ENCODE measurements at regions not wholly inside any gene's neighbourhood (a gene's known extent, or its start where the extent isn't known, plus 50 kb on each side); places are given as distances from the start of the nearest gene placed in this dataset.
"Not testable (repeated sequence)": the region's sequence is repeated elsewhere in the genome, so short reads cannot be mapped to it uniquely, and the experiment has no call there.

DNA sequence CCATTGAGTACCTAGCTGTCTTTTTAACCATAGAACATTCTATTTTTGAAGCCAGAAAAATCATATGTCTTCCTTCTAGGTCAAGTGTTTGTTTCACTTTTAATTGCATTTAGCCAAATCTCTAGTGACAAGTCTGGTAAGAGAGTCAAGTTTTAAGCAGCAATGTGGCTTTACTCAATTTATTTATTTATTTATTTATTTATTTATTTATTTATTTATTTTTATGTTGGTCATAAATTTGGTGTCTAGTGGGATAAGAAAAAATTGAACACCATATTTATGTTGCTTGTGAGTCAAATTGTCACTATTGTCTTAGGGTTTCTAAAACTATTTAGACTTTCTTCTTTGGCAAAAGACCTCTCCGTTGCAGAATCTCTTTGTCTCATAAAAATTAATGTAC lies 174.5 kb upstream of the BCHE start:
- H3K36me3 ChIP-seq (ENCODE audit: insufficient read depth, low read length) = no peaks in the 10 kb centered on the region

DNA sequence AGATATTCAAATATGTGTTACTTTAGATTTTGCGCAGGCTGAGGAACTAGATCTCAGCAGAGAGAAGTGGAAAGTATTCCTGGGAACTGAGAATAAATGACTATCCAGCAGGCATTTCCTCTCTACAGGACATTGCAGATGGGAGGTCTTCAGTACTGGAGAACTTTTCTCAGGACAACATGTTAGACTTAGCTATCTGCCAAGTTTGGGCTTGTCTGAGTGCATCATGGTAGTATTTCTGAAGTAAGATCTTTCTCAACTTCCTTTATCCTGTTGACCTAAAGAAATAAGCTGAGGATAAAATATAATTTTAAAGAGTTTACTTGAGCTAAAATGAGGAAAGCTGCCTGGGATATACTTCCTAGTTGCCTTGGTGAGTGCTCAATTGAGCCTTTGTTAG lies 167.9 kb upstream of the BCHE start:
- no peak overlapping the region for H3K4me3 ChIP-seq (ENCODE audit: low read length)
- no peaks in the 10 kb centered on the region for H3K9me3 ChIP-seq (ENCODE audit: low read length)
- no peaks in the 10 kb centered on the region for H3K27me3 ChIP-seq (ENCODE audit: insufficient read depth, low read length)
- no peak overlapping the region for H2AFZ ChIP-seq (ENCODE audit: low read depth, low read length)
- no peaks in the 10 kb centered on the region for H3K36me3 ChIP-seq (ENCODE audit: insufficient read depth, low read length)
- H3K4me1 ChIP-seq (ENCODE audit: insufficient read depth, low read length) = no peaks in the 10 kb centered on the region

More for the DNA sequence above, 174.5 kb upstream of the BCHE start:
- no peak overlapping the region for H3K4me3 ChIP-seq (ENCODE audit: low read length)
- no peaks in the 10 kb centered on the region for H3K9me3 ChIP-seq (ENCODE audit: low read length)
- no peak overlapping the region for H2AFZ ChIP-seq (ENCODE audit: low read depth, low read length)
- no peaks in the 10 kb centered on the region for H3K27me3 ChIP-seq (ENCODE audit: insufficient read depth, low read length)
- no peaks in the 10 kb centered on the region for H3K4me1 ChIP-seq (ENCODE audit: insufficient read depth, low read length)

DNA sequence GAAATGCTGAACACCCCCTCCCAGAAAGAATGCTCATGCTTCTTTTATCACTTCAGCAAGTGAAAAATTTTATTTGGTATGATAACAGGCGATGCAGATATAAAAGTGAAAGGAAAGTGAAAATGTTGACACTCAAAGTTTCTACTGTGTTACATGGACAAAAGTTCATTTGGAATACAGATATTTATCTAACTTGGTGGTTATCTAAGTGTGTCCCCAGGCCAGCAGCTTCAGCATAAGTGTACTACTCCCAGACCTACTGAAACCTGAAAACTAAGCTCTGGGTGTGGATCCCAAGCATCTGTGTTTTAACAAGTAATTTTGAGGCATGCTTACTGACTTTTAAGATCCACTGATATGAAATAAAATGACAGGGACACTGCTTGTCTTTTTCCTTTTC lies 157.1 kb upstream of the BCHE start:
- Histone ChIP-seq H3K36me3 (ENCODE audit: insufficient read depth, low read length) (no peaks in the 10 kb centered on the region), H3K4me1 (ENCODE audit: insufficient read depth, low read length) (no peaks in the 10 kb centered on the region), H3K9me3 (ENCODE audit: low read length) (no peaks in the 10 kb centered on the region), H3K27me3 (ENCODE audit: insufficient read depth, low read length) (no peaks in the 10 kb centered on the region), H2AFZ (ENCODE audit: low read depth, low read length) (no peak overlapping the region), H3K4me3 (ENCODE audit: low read length) (no peak overlapping the region)

DNA sequence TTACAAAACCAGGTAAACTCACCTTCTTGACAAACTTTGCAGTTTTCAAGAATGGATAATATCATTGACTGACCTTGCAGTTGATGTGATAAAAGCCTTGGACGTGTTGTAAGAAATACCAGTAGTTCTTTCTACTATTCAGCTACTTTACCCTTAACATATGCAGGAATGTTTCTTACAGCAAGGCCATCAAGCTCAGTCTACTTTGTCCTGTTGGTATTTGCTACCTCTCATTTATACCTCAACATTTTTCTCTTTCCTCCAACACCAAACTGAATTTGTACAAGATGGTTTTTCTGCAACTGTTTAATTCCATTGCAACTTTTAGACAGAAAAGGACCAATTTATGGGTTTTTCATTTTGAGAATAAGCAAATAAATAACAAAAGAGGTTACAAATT lies 147.4 kb upstream of the BCHE start:
- Histone ChIP-seq H3K9me3 (ENCODE audit: low read length) (no peaks in the 10 kb centered on the region), H3K4me3 (ENCODE audit: low read length) (no peak overlapping the region), H2AFZ (ENCODE audit: low read depth, low read length) (no peak overlapping the region), H3K4me1 (ENCODE audit: insufficient read depth, low read length) (peaks cover 15% of the 10 kb centered on the region), H3K36me3 (ENCODE audit: insufficient read depth, low read length) (no peaks in the 10 kb centered on the region), H3K27me3 (ENCODE audit: insufficient read depth, low read length) (no peaks in the 10 kb centered on the region)

DNA sequence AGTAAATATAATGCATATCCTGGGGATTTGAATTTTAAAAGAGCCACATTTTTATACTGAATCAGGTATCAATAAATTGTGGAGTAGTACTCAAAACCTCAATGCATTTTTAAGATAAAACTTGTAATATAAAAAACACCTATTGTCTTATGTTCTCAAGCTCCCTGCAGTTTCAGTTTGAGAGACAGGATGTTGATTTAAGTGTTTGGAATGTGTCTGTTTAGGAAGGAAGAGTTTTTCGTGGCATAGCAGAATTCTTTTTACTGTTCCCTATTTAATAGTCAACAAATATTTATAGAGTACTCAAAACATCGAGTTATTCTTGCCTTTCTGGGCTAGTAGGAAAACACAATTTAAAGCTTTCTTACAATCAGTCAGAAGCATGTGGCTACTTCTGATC lies 146.1 kb upstream of the BCHE start:
- Histone ChIP-seq H3K27me3 (ENCODE audit: insufficient read depth, low read length) (no peaks in the 10 kb centered on the region), H3K36me3 (ENCODE audit: insufficient read depth, low read length) (no peaks in the 10 kb centered on the region)

DNA sequence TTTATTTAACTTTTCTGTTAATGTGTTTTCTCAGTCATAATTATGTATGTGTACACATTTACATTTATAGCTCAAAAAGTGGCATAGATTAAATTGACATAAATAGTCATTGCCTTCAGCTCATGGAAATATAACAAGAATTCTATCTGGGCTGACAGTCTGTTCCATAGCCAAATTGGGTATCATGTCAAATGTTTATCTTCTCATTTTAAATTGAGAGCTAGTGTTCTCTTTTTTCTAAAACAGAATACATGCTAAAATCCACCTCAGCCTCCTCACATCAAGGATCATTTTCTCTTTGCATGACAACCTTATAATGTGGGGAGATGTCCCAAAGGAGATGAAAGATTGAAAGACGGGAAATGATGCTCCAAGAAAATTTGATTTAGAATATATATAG lies 144.1 kb upstream of the BCHE start:
- Histone ChIP-seq H3K9me3 (ENCODE audit: low read length) (no peaks in the 10 kb centered on the region), H3K4me1 (ENCODE audit: insufficient read depth, low read length) (peaks cover 15% of the 10 kb centered on the region), H3K27me3 (ENCODE audit: insufficient read depth, low read length) (no peaks in the 10 kb centered on the region), H3K36me3 (ENCODE audit: insufficient read depth, low read length) (no peaks in the 10 kb centered on the region), H3K4me3 (ENCODE audit: low read length) (no peak overlapping the region), H2AFZ (ENCODE audit: low read depth, low read length) (no peak overlapping the region)

More for the DNA sequence above, 146.1 kb upstream of the BCHE start:
- no peaks in the 10 kb centered on the region for H3K9me3 ChIP-seq (ENCODE audit: low read length)
- H3K4me3 ChIP-seq (ENCODE audit: low read length) = no peak overlapping the region
- peaks cover 15% of the 10 kb centered on the region for H3K4me1 ChIP-seq (ENCODE audit: insufficient read depth, low read length)
- no peak overlapping the region for H2AFZ ChIP-seq (ENCODE audit: low read depth, low read length)

DNA sequence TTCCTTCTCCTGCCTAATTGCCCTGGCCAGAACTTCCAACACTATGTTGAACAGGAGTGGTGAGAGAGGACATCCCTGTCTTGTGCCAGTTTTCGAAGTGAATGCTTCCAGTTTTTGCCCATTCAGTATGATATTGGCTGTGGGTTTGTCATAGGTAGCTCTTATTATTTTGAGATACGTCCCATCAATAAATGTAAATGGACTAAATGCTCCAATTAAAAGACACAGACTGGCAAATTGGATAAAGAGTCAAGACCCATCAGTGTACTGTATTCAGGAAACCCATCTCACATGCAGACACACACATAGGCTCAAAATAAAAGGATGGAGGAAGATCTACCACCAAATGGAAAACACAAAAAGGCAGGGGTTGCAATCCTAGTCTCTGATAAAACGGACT lies 123.6 kb upstream of the BCHE start:
- not testable (repeated sequence) for H3K36me3 ChIP-seq (ENCODE audit: insufficient read depth, low read length); H3K4me3 ChIP-seq (ENCODE audit: low read length); H3K4me1 ChIP-seq (ENCODE audit: insufficient read depth, low read length); H3K27me3 ChIP-seq (ENCODE audit: insufficient read depth, low read length); H3K9me3 ChIP-seq (ENCODE audit: low read length); H2AFZ ChIP-seq (ENCODE audit: low read depth, low read length)

DNA sequence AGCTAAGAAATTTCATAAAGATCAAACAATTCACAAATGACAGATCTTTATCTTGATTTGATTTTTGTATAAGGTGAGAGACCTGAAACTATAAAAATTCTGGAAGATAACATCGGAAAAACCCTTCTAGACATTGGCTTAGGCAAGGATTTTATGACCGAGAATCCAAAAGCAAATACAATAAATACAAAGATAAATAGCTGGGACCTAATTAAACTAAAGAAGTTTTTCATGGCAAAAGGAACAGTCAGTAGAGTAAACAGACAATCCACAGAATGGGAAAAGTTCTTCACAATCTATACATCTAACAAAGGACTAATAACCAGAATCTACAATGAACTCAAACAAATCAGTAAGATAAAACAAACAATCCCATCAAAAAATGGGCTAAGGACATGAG lies 116.9 kb upstream of the BCHE start:
- Histone ChIP-seq H3K4me3 (ENCODE audit: low read length) (no peak overlapping the region), H3K36me3 (ENCODE audit: insufficient read depth, low read length) (no peaks in the 10 kb centered on the region), H3K9me3 (ENCODE audit: low read length) (no peaks in the 10 kb centered on the region), H2AFZ (ENCODE audit: low read depth, low read length) (no peak overlapping the region), H3K4me1 (ENCODE audit: insufficient read depth, low read length) (no peaks in the 10 kb centered on the region), H3K27me3 (ENCODE audit: insufficient read depth, low read length) (no peaks in the 10 kb centered on the region)

DNA sequence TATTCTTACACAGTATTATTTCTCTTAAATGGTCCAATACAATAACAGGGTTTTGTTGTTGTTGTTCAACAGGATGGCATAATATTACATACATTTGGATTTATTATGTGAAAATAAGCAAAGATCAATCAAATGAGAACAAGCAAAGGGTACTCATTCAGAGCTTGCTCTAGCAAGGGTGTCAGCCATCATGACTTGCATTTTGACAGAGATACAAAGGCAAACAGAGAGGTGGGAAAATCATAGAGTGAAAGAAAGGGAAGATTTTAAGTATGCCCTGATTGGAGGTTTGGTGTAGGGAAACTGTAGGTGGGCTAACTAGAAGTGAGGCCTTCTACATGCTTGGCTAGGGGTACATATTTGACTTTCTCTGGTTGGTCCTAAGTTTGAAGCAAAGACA lies 109.1 kb upstream of the BCHE start:
- no peaks in the 10 kb centered on the region for H3K4me1 ChIP-seq (ENCODE audit: insufficient read depth, low read length)
- H3K9me3 ChIP-seq (ENCODE audit: low read length) = no peaks in the 10 kb centered on the region
- no peaks in the 10 kb centered on the region for H3K27me3 ChIP-seq (ENCODE audit: insufficient read depth, low read length)
- H2AFZ ChIP-seq (ENCODE audit: low read depth, low read length) = no peak overlapping the region
- H3K4me3 ChIP-seq (ENCODE audit: low read length) = no peak overlapping the region
- H3K36me3 ChIP-seq (ENCODE audit: insufficient read depth, low read length) = no peaks in the 10 kb centered on the region

DNA sequence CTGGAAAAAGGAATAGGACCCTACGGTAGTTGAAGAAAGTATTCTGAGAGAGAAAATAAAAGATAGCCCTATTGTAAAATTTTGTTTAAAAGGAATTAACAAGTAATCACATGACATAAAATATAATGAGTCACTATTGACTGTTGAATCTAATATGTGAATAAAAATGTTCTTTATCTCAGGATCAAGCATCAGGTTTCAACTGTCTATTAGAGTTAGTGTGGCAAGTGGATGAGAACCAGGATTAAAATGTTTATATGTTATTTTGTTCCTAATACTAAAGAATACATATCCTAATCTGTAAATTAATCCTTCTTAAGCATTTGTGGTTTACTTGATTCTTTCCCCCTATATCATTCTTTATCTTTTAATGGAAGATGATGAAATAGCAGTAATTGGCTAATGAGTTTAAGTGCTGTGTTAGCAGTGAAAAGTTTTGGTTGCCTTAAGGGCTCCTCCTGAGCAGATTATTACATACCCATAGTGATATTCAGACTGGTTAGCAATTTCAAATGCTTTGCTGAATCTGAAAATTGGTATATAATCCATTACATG lies 101.8 kb upstream of the BCHE start:
- Histone ChIP-seq H3K4me3 (ENCODE audit: low read length) (no peak overlapping the region), H3K9me3 (ENCODE audit: low read length) (no peaks in the 10 kb centered on the region), H2AFZ (ENCODE audit: low read depth, low read length) (no peak overlapping the region), H3K27me3 (ENCODE audit: insufficient read depth, low read length) (no peaks in the 10 kb centered on the region), H3K36me3 (ENCODE audit: insufficient read depth, low read length) (no peaks in the 10 kb centered on the region), H3K4me1 (ENCODE audit: insufficient read depth, low read length) (no peaks in the 10 kb centered on the region)

DNA sequence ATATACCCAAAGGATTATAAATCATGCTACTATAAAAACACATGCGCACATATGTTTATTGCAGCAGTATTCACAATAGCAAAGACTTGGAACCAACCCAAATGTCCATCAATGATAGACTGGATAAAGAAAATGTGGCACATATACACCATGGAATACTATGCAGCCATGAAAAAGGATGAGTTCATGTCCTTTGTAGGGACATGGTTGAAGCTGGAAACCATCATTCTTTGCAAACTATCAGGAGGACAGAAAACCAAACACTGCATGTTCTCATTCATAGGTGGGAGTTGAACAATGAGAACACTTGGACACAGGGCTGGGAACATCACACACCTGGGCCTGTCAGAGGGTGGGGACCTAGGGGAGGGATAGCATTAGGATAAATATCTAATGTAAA lies 98.9 kb upstream of the BCHE start:
- H3K4me1 ChIP-seq (ENCODE audit: insufficient read depth, low read length); H3K4me3 ChIP-seq (ENCODE audit: low read length); H3K36me3 ChIP-seq (ENCODE audit: insufficient read depth, low read length); H3K27me3 ChIP-seq (ENCODE audit: insufficient read depth, low read length); H3K9me3 ChIP-seq (ENCODE audit: low read length); H2AFZ ChIP-seq (ENCODE audit: low read depth, low read length): not testable (repeated sequence)

DNA sequence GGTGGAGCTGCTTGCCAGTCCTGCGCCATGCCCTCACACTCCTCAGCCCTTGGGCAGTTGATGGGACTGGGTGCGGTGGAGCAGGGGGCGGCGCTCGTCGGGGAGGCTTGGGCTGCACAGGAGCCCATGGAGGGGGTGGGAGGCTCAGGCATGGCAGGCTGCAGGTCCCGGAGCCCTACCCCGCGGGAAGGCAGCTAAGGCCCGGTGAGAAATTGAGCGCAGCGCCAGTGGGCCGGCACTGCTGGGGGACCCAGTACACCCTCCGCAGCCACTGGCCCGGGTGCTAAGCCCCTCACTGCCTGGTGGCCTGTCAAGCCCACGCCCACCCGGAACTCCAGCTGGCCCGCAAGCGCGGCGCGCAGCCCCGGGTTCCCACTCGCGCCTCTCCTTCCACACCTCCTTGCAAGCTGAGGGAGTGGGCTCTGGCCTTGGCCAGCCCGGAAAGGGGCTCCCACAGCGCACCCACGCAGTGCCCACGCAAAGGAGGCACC lies 87.1 kb upstream of the BCHE start:
- not testable (repeated sequence) for H3K9me3 ChIP-seq (ENCODE audit: low read length); H3K4me3 ChIP-seq (ENCODE audit: low read length); H2AFZ ChIP-seq (ENCODE audit: low read depth, low read length); H3K4me1 ChIP-seq (ENCODE audit: insufficient read depth, low read length); H3K27me3 ChIP-seq (ENCODE audit: insufficient read depth, low read length); H3K36me3 ChIP-seq (ENCODE audit: insufficient read depth, low read length)

DNA sequence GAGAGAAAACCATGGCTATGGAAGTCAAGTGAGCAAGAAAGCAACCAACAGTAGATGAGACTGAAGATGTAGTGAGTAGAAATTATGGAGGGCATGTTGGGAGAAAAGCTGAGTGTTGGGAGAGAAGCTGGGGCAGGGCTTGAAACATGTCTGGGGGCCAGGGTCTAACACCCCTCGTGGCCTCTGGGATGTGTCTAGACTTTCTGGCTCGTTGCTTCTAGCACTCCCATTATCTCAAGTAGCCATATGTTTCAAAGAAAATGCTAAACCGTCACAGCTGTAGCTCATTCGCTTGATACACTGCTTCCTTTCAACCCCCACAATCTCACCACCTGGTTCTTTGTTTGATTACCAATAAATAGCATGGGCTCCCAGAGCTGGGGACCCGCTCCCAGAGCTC lies 83.8 kb upstream of the BCHE start:
- Histone ChIP-seq H2AFZ (ENCODE audit: low read depth, low read length) (no peak overlapping the region), H3K9me3 (ENCODE audit: low read length) (no peaks in the 10 kb centered on the region), H3K27me3 (ENCODE audit: insufficient read depth, low read length) (no peaks in the 10 kb centered on the region), H3K36me3 (ENCODE audit: insufficient read depth, low read length) (no peaks in the 10 kb centered on the region), H3K4me1 (ENCODE audit: insufficient read depth, low read length) (no peaks in the 10 kb centered on the region), H3K4me3 (ENCODE audit: low read length) (no peak overlapping the region)

DNA sequence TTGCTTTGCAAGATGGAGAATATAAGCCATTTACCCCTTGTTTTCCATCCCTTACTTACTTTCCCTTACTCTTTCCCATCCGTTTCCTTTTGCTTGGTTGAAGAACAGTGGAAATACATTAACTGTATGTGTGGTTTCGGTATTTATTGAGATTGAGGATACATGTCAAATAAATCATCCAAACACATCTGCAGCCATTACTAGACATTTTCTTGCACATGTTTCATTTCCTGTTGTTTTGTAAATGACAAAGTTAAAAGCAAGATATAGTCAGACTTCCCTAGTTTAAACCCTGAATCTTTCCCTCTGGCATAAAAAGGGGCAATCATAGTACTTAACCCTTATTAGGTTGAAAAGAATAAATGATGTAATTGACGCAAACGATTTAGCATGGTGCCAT lies 82.1 kb upstream of the BCHE start:
- H3K9me3 ChIP-seq (ENCODE audit: low read length) = no peaks in the 10 kb centered on the region
- no peaks in the 10 kb centered on the region for H3K27me3 ChIP-seq (ENCODE audit: insufficient read depth, low read length)

More for the DNA sequence above, 82.1 kb upstream of the BCHE start:
- Histone ChIP-seq H3K4me3 (ENCODE audit: low read length) (no peak overlapping the region), H3K36me3 (ENCODE audit: insufficient read depth, low read length) (no peaks in the 10 kb centered on the region), H2AFZ (ENCODE audit: low read depth, low read length) (no peak overlapping the region), H3K4me1 (ENCODE audit: insufficient read depth, low read length) (no peaks in the 10 kb centered on the region)
